Mucosa of descending colon (tissue), 3 donors: ENCODE measurements at regions not wholly inside any gene's neighbourhood (a gene's known extent, or its start where the extent isn't known, plus 50 kb on each side); places are given as distances from the start of the nearest gene placed in this dataset.

Experiments used
- ATAC-seq: fragments of 200-7000 bp; cut with Tn5 transposase; one replicate; pipeline ENCODE4 v1.9.1; 2020; ENCODE audit warnings: mild to moderate bottlenecking, moderate library complexity
- DNase-seq, 3 donors: peaks; one replicate each; pipeline ENCODE4 v3.0.0-alpha.2; 2020
- H3K36me3 ChIP-seq: fragments of 200-600 bp; one replicate; pipeline ENCODE4 v1.8.0; 2021; ENCODE audit warnings: low read depth, mild to moderate bottlenecking
- H3K4me1 ChIP-seq: fragments of 200-600 bp; one replicate; pipeline ENCODE4 v1.8.0; 2021; ENCODE audit warnings: low read depth, mild to moderate bottlenecking
- H3K4me3 ChIP-seq: fragments of 200-600 bp; one replicate; pipeline ENCODE4 v1.8.0; 2021; ENCODE audit warnings: mild to moderate bottlenecking
- H3K9me3 ChIP-seq: fragments of 200-600 bp; one replicate; pipeline ENCODE4 v1.8.0; 2021; ENCODE audit warnings: mild to moderate bottlenecking
- intact Hi-C, 2 donors: fragments of 100-400 bp; cut with DNase I in 1 of 2; cut with micrococcal nuclease in 1 of 2; formaldehyde crosslinking; loops; one replicate each; pipeline versions ENCODE4 v1.11.0 to v1.11.1; 2022; cut with DNase I, micrococcal nuclease
- TF ChIP-seq, protein P1 (sequence below): fragments of 200-600 bp; IDR thresholded peaks from one replicate; pipeline ENCODE4 v1.8.0; 2022; ENCODE audit warnings: antibody characterized with exemption, mild to moderate bottlenecking
- donor health status: DM: no; HTN: no; CAD: no; lungs with moderate emphysema.
- donor health status: DM: no; HTN: no; CAD: no.
- donor health status: DM: no; HTN: yes; CAD: no.

GRCh38 chr17:77418609-77419008, 277.8 kb downstream of the SEC14L1 start:
- H3K9me3 ChIP-seq, result no peaks in the 10 kb centered on the region
- no peaks in the 10 kb centered on the region for H3K36me3 ChIP-seq
- DNase-seq (no peak), ATAC-seq (no peak)
- TF ChIP-seq, protein P1, sequence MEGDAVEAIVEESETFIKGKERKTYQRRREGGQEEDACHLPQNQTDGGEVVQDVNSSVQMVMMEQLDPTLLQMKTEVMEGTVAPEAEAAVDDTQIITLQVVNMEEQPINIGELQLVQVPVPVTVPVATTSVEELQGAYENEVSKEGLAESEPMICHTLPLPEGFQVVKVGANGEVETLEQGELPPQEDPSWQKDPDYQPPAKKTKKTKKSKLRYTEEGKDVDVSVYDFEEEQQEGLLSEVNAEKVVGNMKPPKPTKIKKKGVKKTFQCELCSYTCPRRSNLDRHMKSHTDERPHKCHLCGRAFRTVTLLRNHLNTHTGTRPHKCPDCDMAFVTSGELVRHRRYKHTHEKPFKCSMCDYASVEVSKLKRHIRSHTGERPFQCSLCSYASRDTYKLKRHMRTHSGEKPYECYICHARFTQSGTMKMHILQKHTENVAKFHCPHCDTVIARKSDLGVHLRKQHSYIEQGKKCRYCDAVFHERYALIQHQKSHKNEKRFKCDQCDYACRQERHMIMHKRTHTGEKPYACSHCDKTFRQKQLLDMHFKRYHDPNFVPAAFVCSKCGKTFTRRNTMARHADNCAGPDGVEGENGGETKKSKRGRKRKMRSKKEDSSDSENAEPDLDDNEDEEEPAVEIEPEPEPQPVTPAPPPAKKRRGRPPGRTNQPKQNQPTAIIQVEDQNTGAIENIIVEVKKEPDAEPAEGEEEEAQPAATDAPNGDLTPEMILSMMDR, result no peak
- intact Hi-C loops, result no loop called here
- H3K4me3 ChIP-seq, result no peak overlapping the region
- no peaks in the 10 kb centered on the region for H3K4me1 ChIP-seq

- ATAC-seq (no peak), DNase-seq (no peak)
- H3K4me1 ChIP-seq, result peaks cover 1% of the 10 kb centered on the region
- no peak overlapping the region for H3K4me3 ChIP-seq
- H3K9me3 ChIP-seq, result no peaks in the 10 kb centered on the region
- H3K36me3 ChIP-seq, result no peaks in the 10 kb centered on the region
- intact Hi-C loops, result no loop called here
- TF ChIP-seq, protein P1, result no peak
Observed at GRCh38 chr17:77419095-77419494, 278.3 kb downstream of the SEC14L1 start.

DNA sequence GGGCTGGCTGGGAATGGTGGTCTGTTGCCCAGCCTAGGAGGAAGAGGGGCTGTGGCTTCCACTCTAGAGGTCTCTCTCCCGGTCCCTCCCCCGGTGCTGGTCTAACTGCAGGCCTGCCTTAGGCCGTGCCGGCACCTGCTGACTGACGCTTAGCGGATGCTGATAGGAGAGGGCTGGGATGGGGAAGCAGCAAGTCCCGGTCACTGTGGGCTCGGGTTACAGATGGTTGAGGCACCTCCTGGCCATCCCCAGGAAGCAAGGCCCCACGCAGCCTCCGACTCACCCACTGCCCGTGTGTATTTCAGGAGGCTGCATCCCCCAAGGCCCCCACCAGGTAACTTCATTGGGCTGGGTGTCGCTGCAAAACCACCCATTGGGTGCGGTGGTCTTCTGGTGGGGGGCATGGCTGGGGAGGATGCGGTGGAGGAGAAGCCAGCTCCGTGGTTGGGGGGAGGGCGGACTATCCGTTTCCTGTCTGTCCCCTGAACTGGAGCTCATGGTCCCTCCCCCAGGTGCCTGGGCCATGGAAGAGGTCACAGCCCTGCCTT, 278.9 kb downstream of the SEC14L1 start:
- Histone ChIP-seq H3K36me3 (no peaks in the 10 kb centered on the region), H3K4me3 (no peak overlapping the region), H3K9me3 (no peaks in the 10 kb centered on the region), H3K4me1 (peaks cover 5% of the 10 kb centered on the region)
- intact Hi-C loops, result no loop called here
- DNase-seq (no peak), ATAC-seq (no peak)
- TF ChIP-seq, protein P1, result no peak

DNA sequence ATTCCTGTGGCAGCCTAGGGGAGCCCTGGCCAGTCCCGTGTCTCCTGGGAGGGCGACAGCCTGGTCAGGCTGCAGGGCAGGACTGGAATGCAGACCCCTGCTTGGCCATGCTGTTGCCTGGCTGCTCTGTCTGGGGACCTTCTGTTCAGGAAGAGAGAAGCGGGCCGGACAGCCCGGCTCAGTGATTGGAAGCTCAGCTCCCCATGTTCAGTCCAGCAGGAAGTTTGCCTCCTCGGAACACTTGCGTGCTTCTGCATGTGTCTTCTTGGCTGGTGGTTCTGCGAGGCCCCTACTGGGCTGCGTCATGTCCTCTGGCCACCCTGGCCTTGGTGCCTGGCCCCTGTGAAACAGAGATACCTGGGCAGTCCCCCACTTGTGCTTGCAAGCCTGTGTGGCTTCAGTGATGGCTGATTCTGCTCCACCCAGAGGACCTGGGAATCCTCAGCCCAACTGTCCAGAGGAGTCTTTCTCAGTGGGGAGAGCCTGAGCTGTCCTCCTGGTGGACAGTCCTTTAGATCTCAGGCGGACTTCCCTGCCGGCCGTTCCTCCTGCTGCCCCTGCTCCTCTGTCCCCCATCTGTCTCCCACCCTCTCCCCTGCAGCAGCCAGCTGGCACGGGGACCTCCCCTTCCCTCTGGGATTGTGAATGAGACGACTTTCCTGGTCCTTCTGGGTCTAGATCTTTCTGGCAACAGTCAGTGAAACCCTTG, 279.5 kb downstream of the SEC14L1 start:
- peaks cover 8% of the 10 kb centered on the region for H3K4me1 ChIP-seq
- intact Hi-C loops, result no loop called here

DNA sequence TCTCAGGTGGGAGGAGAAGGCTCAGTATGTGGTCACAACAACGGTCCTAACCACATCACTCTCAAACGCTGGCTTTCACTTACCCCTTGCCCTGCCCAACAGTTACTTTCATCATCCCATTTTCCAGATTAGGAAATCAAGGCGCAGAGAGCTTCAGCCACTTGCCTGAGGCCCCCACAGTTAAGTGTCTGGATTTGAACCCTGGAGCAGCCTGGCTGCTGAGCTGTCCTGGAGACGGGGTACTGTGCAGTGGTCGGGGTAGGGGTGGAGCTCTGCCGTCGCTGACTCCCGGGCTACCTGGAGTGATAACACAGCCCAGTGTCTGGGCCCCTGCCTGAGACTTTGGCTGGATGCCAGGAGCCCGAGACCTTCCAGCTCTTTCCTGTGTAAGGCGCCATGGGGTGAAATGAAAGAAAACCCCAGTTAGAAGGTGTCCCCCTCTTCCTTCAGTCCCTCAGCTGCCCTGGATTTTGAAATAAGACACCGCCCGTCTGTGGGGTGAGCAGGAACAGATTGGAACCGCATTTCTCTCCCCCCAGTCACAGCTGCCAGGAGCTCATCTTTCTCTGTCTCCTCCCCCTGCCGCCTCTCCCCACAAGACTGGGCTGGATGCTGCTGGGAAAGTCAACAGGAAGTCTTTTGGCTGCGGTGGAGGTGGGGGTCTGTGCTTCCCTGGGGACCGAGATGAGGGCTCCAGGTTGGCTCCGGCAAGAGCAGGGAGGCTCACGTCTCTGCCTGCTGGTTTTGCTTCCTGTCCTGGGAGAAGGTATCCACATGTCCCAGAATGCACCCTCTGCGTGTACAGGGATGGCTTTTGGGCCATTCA, 280.2 kb downstream of the SEC14L1 start:
- Histone ChIP-seq H3K4me1 (peaks cover 13% of the 10 kb centered on the region), H3K9me3 (no peaks in the 10 kb centered on the region), H3K4me3 (no peak overlapping the region), H3K36me3 (no peaks in the 10 kb centered on the region)
- intact Hi-C loops, result no loop called here
- DNase-seq (no peak), ATAC-seq (peak; percentile 5)
- TF ChIP-seq, protein P1, result no peak

More for the DNA sequence above, 279.5 kb downstream of the SEC14L1 start:
- TF ChIP-seq, protein P1, result no peak
- Histone ChIP-seq H3K36me3 (no peaks in the 10 kb centered on the region), H3K4me3 (no peak overlapping the region), H3K9me3 (no peaks in the 10 kb centered on the region)
- ATAC-seq (no peak), DNase-seq (no peak)
